SK-MEL-5 (cell line): ENCODE measurements at regions not wholly inside any gene's neighbourhood (a gene's known extent, or its start where the extent isn't known, plus 50 kb on each side); places are given as distances from the start of the nearest gene placed in this dataset.

ENCODE experiments used
- DNase-seq: peaks from one replicate; pipeline ENCODE4 v3.0.0-alpha.2; 2016; ENCODE audit warnings: low read depth, low spot score
- in situ Hi-C: cut with HindIII; loops from 2 replicates; pipeline ENCODE4 v1.10.0; 2016; ENCODE audit warnings: low sequenced_read_pairs, high pct_unique_total_duplicates, low pct_unique_long_range_greater_than_20kb

GRCh38 chr20:51160821-51161220, 137.9 kb upstream of the KCNG1 start:
- in situ Hi-C loops, result no loop called here
- DNase-seq, result no peak

- in situ Hi-C loops, result no loop called here
- no peak for DNase-seq
These were observed 137.1 kb upstream of the KCNG1 start for GRCh38 chr20:51159981-51160380.

- in situ Hi-C loops, result no loop called here
These were observed 136.4 kb upstream of the KCNG1 start for GRCh38 chr20:51159303-51159702.

GRCh38 chr20:51158226-51158625, 135.3 kb upstream of the KCNG1 start:
- in situ Hi-C loops, result no loop called here
- no peak for DNase-seq

More at GRCh38 chr20:51159303-51159702, 136.4 kb upstream of the KCNG1 start:
- DNase-seq, result no peak

- in situ Hi-C loops, result no loop called here
These were observed 133.4 kb upstream of the KCNG1 start for GRCh38 chr20:51156041-51156982.

GRCh38 chr20:51154708-51155690, 132.1 kb upstream of the KCNG1 start:
- DNase-seq, result no peak

More at GRCh38 chr20:51156041-51156982, 133.4 kb upstream of the KCNG1 start:
- DNase-seq, result no peak

GRCh38 chr20:51153867-51154707, 131.2 kb upstream of the KCNG1 start:
- in situ Hi-C loops, result no loop called here
- DNase-seq, result no peak

More at GRCh38 chr20:51154708-51155690, 132.1 kb upstream of the KCNG1 start:
- in situ Hi-C loops, result no loop called here

GRCh38 chr20:51148941-51149340, 126.0 kb upstream of the KCNG1 start:
- DNase-seq, result no peak
- in situ Hi-C loops, result no loop called here

- in situ Hi-C loops, result no loop called here
These were observed 121.6 kb upstream of the KCNG1 start for GRCh38 chr20:51144476-51144875.

GRCh38 chr20:51143652-51144051, 120.7 kb upstream of the KCNG1 start:
- DNase-seq, result no peak
- in situ Hi-C loops, result no loop called here

More at GRCh38 chr20:51144476-51144875, 121.6 kb upstream of the KCNG1 start:
- DNase-seq, result no peak

GRCh38 chr20:51142448-51142847, 119.5 kb upstream of the KCNG1 start:
- no peak for DNase-seq
- in situ Hi-C loops, result no loop called here

GRCh38 chr20:51140671-51141070, 117.8 kb upstream of the KCNG1 start:
- in situ Hi-C loops, result no loop called here
- DNase-seq, result no peak

- in situ Hi-C loops, result no loop called here
- DNase-seq, result no peak
These were observed 117.0 kb upstream of the KCNG1 start for GRCh38 chr20:51139891-51140290.

- no peak for DNase-seq
- in situ Hi-C loops, result no loop called here
These were observed 115.7 kb upstream of the KCNG1 start for GRCh38 chr20:51138576-51138975.

- in situ Hi-C loops, result no loop called here
- DNase-seq, result no peak
These were observed 114.6 kb upstream of the KCNG1 start for GRCh38 chr20:51137461-51137860.

- in situ Hi-C loops, result no loop called here
- DNase-seq, result no peak
These were observed 113.2 kb upstream of the KCNG1 start for GRCh38 chr20:51135926-51136715.

- in situ Hi-C loops, result no loop called here
- DNase-seq, result no peak
These were observed 111.5 kb upstream of the KCNG1 start for GRCh38 chr20:51134405-51134804.
